Cardiac septum (tissue), 1 donor: ENCODE measurements at regions not wholly inside any gene's neighbourhood (a gene's known extent, or its start where the extent isn't known, plus 50 kb on each side); places are given as distances from the start of the nearest gene placed in this dataset.

Experiments used
- DNase-seq: peaks from one replicate; pipeline ENCODE4 v3.0.0-alpha.2; 2020; ENCODE audit warnings: low spot score
- intact Hi-C: fragments of 100-400 bp; cut with DNase I; formaldehyde crosslinking; loops from one replicate; pipeline ENCODE4 v1.14.0; 2022
- donor health status: DM: no; HTN: no; CAD: no.

- intact Hi-C loops, result no loop called here
- no peak for DNase-seq
These were observed 230.4 kb upstream of the COPS8 start for GRCh38 chr2:236855176-236855865.

DNA sequence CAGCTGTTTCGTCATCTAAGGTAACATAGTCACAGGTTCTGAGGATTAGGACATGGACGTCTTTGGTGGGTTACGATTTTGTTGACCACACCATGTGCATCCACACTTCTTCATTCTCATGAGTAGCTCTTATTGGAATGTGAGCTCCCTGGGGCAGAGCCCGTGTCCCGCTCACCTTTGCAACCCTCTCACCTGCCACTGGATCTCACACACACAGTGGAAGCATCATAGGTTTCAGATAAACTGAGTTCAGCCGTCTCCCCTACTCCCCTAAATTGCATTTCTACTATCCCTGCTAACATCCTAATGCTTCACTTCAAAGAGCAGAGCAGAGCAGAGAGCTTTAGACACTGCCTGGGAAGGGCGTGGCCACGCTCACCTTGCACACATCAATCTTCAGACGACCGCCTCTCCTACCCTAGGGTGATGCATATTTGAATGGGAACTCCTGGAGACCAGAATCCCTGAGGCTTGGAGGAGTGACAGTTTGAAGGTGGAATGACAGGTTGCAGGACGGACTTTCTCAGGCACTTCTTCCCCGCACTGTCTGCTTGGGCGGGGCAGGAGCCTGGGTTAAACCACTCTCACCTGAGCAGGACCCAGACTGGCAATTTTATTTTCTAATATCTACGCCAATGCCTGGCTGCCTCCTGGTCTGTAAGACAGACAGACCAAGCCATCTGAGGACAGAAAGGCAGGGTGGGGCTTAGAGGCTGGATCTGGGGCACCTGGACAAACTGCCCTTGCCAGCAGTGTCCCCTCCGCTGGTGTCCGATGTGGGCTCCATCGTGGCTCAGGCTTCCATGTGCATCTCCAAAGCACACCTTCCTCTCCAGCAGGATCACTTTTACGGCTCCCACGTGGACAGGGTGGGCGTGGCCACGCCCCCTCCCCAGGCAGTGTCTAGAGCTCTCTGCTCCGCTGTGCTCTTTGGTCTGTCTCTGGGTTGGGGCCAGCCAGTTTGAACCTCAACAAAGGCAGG is 229.5 kb upstream of the COPS8 start:
- DNase-seq, result no peak
- intact Hi-C loops, result no loop called here

DNA sequence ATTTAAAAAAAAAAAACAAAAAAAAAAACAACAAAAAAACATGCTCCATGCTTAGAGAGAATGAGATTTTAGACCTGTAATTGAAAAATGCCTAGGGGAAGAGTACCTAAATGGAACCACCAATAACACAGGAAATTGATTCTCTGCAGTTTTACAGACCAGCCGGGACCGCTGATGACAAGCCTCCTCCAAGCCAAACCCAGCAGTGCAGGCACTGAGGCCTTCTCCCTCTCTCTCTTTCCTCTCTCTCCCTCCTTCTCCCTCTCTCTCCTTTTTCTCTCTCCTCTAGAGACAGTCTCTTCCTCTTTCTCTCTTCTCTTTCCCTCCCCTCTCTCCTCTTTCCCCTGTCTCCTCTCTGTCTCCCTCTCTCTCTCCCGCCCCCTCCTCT is 228.8 kb upstream of the COPS8 start:
- intact Hi-C loops, result no loop called here
- DNase-seq, result no peak

- DNase-seq, result no peak
These were observed 228.4 kb upstream of the COPS8 start for GRCh38 chr2:236857246-236857645.

GRCh38 chr2:236857781-236858180 is 227.9 kb upstream of the COPS8 start:
- intact Hi-C loops, result no loop called here
- no peak for DNase-seq

More at GRCh38 chr2:236857246-236857645, 228.4 kb upstream of the COPS8 start:
- intact Hi-C loops, result no loop called here

DNA sequence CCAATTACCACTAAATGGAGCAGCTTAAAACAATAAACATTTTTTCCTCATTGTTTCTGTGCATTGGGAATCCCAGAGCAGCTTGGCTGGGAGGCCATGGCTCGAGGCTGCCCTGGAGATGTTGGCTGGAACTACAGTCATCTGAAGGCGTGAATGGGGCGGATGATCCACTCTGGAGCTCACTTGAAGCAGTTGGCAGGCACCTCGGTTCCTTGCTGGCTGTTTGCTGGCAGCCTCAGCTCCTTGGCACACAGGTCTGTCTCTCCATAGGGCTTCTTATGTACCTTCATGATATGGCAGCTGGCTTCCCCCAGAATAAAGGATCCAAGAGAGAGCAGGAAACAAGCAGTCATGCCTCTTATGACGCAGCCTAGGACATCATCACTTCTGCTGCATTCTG is 227.0 kb upstream of the COPS8 start:
- intact Hi-C loops, result no loop called here
- no peak for DNase-seq

- intact Hi-C loops, result no loop called here
These were observed 225.8 kb upstream of the COPS8 start for GRCh38 chr2:236859908-236860307.

GRCh38 chr2:236861196-236861875 is 224.4 kb upstream of the COPS8 start:
- DNase-seq, result no peak
- intact Hi-C loops, result no loop called here

More at GRCh38 chr2:236859908-236860307, 225.8 kb upstream of the COPS8 start:
- no peak for DNase-seq

DNA sequence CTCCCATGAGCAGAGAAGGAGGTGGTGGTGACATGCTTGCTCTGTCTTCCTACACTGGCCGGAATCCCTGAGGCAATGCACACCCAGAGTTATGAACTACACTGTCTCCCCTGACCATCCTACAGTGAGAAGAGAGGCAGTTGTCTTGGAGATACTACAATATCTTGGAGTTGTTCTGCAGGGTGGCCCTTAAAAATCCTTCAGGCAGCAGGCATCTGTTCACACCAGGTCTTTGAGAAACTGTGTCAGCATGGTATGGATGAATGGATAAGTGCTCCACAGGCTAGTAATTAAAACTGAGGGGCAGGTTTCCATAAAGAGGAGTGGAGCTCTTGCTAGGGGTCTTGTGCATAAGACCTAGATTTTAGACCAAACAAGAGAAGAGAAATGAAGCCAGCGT is 223.7 kb upstream of the COPS8 start:
- DNase-seq, result no peak
- intact Hi-C loops, result no loop called here

DNA sequence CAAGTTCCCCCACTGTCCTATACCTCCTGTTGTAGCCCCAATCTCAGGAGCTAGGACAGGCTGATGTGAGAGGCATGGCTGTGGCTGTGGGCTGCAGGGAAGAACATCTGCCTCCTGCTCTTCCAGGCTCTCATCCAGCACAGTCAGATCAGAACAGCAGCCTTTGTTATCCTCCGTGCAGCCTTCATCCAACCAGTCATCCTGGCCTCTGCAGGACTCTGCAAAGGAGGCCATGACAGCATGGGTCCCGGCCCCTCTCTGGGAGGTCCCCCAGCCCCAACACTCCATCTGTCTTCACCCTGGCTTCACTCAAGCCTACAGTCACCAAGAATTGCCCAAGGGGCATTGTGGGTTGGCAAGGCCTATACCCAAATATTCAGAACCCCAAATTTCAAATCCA is 223.2 kb upstream of the COPS8 start:
- intact Hi-C loops, result no loop called here
- DNase-seq, result no peak

DNA sequence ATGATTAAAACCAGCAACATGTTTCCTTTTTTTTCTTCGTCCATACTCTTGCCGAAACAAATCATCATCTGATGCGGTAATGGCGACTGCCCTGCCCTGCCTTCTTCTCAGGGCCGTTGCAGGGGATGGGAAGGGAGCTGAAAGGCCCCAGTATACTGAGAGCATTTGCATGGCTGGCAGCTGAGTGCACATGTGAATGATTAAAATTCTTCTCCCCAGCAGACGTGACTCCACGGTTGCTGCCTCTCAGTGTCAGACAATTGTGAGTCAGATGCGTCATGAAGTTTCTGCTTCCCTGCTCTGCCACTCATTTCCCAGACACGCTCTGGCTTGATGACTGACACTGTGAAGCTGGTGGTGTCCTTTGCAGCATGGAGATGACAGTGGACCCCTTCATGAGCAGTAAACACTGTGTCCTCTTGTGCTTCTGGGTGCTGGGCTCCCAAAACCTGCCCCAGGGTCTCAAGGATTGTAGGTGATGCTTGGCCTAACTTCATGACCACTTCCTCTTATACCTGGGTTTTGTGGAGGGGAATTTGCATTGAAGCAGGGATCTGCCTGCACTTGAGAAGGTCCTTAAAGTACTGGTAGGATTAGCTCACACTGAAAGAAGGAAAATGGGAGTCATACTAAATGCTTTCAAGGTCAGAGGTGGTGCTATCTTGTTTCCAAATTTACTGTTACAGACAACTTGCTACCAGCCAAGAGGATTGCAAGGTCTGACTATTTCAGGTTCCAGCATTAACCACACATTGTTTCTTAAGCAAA is 222.5 kb upstream of the COPS8 start:
- no peak for DNase-seq
- intact Hi-C loops, result no loop called here

GRCh38 chr2:236863729-236864126 is 222.0 kb upstream of the COPS8 start:
- no peak for DNase-seq
- intact Hi-C loops, result no loop called here

- DNase-seq, result no peak
- intact Hi-C loops, result no loop called here
These were observed 220.6 kb upstream of the COPS8 start for GRCh38 chr2:236865052-236865451.

GRCh38 chr2:236866542-236867340 is 218.9 kb upstream of the COPS8 start:
- intact Hi-C loops, result no loop called here
- no peak for DNase-seq

DNA sequence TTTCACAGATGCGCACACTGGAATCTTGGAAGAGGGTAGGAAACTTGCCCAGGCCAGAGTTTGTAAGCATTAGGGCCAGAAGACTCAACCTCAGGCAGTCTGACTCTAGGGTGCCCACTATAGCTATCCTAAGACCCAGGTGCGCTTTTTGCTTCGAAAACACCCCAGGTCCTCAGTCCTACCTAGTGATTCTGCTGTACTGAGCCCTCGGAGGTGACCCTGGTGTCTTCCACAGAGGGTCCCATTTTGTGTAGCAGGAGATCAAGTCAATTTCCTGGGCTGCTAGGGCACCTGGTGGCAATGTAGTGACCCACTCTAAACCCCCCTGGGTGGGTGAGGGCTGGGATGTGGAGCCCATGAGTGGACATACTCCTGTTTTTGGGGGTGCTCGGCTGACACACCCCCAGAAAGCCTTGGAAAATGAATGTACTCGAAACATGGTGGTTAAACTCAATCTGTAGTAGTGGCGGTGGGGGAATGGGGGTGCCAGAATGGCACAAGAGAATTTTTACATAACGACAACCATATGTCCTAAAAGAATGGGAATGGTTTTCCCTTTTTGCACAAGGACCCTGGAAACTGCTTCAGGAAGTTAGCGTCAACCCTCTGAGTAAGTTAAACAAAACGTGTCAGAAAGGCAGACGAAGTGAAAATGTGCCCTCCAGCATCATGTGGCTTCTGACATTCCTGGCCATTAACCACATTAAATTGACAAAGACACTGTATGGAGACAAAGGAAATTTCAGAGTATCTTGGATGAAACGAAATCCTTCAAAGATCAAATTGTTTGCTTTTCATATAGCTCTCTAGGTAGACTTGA is 218.0 kb upstream of the COPS8 start:
- intact Hi-C loops, result no loop called here
- DNase-seq, result no peak

GRCh38 chr2:236870370-236870769 is 215.3 kb upstream of the COPS8 start:
- DNase-seq, result no peak
- intact Hi-C loops, result loop anchor here (10.0 kb wide), 1 partner anchor 516 kb away; no protein-coding TSS in a partner anchor

DNA sequence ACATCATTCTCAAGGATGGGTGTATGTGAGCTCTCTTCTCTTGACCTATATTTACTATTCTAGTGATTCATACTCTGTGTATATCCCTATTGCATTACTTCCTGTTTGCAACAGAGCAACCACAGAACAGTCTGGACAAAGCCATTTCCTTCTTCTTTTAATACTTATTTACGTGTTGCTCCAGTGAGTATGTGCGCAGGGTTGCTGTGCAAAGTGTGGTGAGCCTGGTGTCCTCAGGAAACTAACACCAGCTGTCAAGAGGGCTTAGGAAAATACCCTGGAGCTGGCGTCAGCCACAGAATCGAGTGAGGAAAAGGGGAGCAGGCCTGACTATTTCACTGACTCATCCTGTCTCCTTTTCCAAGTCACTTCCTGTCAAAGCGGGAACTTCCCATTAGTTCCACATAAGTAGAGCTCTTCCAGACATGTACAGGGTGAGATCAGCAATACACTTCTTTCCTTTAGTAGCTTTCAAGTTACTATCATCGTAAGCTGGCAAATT is 214.1 kb upstream of the COPS8 start:
- intact Hi-C loops, result loop anchor here (10.0 kb wide), 1 partner anchor 517 kb away; no protein-coding TSS in a partner anchor

DNA sequence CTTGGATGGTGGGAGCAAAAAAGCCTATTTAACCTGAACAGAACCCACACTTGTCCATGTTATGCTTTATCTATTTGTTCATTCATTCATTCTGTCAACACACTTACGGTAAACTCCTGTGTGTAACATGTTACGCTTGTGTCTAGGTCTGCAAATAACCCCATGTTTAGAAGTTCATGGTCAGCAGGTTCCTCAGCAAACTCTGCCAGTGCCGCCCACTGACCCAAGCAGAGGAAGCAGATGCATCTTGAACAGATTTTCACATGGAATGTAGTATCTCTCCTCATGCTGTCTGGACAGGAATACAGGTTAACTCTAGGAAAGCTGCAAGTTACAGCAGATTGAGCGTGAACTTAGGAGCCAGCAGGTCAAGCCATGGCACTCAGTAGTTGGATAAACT is 213.7 kb upstream of the COPS8 start:
- no peak for DNase-seq
- intact Hi-C loops, result loop anchor here (10.0 kb wide), 1 partner anchor 517 kb away; no protein-coding TSS in a partner anchor

More for the DNA sequence above, 214.1 kb upstream of the COPS8 start:
- no peak for DNase-seq
